ENCODE measurements at regions not wholly inside any gene's neighbourhood (a gene's known extent, or its start where the extent isn't known, plus 50 kb on each side); places are given as distances from the start of the nearest gene placed in this dataset.

- H3K27me3 ChIP-seq (ENCODE audit: low read length): peaks cover 39% of the 10 kb centered on the region
- no peaks in the 10 kb centered on the region for H3F3A ChIP-seq (ENCODE audit: low read length, unreplicated experiment)
- ChIA-PET CTCF (no interaction called here), POLR2A (ENCODE audit: unreplicated experiment) (no interaction called here)
- no peak overlapping the region for H3K9ac ChIP-seq (ENCODE audit: low read length)
- no peaks in the 10 kb centered on the region for H4K20me1 ChIP-seq (ENCODE audit: low read length)
- H2AFZ ChIP-seq (ENCODE audit: low read length): no peak overlapping the region
- no peaks in the 10 kb centered on the region for H3K79me2 ChIP-seq (ENCODE audit: low read length)
- H3K4me1 ChIP-seq (ENCODE audit: insufficient read depth, low read length): no peaks in the 10 kb centered on the region
- TF ChIP-seq EZH2 (IDR thresholded peaks at IDR 0.05; ENCODE audit: low read length, unreplicated experiment) (no peak), EZH2phosphoT487 (IDR thresholded peaks at IDR 0.05; ENCODE audit: borderline replicate concordance, low read length) (no peak)
- DNase-seq: no peak
- H3K36me3 ChIP-seq (ENCODE audit: low read depth, low read length): no peaks in the 10 kb centered on the region
- no peak overlapping the region for H3K27ac ChIP-seq (ENCODE audit: low read length)
- no peak overlapping the region for H3K4me3 ChIP-seq (ENCODE audit: low read length)
- H3K9me3 ChIP-seq (ENCODE audit: low read length): no peaks in the 10 kb centered on the region
- BruUV-seq (replicated peaks): no TSS peak
- no peak for ATAC-seq
- no peak overlapping the region for H3K4me2 ChIP-seq (ENCODE audit: low read length)
- H3K9me2 ChIP-seq (replicated peaks; ENCODE audit: low read length): no peaks in the 10 kb centered on the region
- intact Hi-C loops (cut with micrococcal nuclease): no loop called here
Observed at GRCh38 chr1:90824551-90824950, 107.4 kb upstream of the BARHL2 start.

DNA sequence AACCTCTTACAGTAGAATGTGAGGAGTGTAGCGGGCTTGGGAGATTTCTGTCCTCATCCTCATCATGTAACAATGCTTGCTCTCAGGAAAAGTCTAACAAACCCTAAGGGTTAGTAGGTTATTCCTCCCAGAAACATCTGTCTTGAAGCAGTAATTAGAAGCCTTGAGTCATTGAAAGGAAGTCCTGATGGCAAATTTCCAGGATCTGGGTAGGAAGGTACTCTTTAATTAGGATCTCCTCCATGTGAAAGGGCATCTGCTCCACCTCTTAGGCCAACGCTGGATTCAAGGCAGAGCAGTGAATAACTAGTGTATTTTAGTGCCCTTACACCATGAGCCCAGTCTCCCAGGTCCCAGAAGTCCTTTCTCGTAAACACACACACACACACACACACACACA, 106.6 kb upstream of the BARHL2 start:
- Histone ChIP-seq H3K4me3 (ENCODE audit: low read length) (no peak overlapping the region), H3F3A (ENCODE audit: low read length, unreplicated experiment) (no peaks in the 10 kb centered on the region), H3K36me3 (ENCODE audit: low read depth, low read length) (no peaks in the 10 kb centered on the region), H3K79me2 (ENCODE audit: low read length) (no peaks in the 10 kb centered on the region), H3K27me3 (ENCODE audit: low read length) (peaks cover 30% of the 10 kb centered on the region), H2AFZ (ENCODE audit: low read length) (no peak overlapping the region), H3K4me1 (ENCODE audit: insufficient read depth, low read length) (no peaks in the 10 kb centered on the region), H4K20me1 (ENCODE audit: low read length) (no peaks in the 10 kb centered on the region), H3K27ac (ENCODE audit: low read length) (no peak overlapping the region), H3K9me2 (replicated peaks; ENCODE audit: low read length) (no peaks in the 10 kb centered on the region), H3K9me3 (ENCODE audit: low read length) (no peaks in the 10 kb centered on the region), H3K9ac (ENCODE audit: low read length) (no peak overlapping the region), H3K4me2 (ENCODE audit: low read length) (no peak overlapping the region)
- intact Hi-C loops (cut with micrococcal nuclease): no loop called here
- no TSS peak for BruUV-seq (replicated peaks)
- POLR2A ChIA-PET (ENCODE audit: unreplicated experiment): no interaction called here
- TF ChIP-seq EZH2 (IDR thresholded peaks at IDR 0.05; ENCODE audit: low read length, unreplicated experiment) (no peak), EZH2phosphoT487 (IDR thresholded peaks at IDR 0.05; ENCODE audit: borderline replicate concordance, low read length) (no peak)
- TF ChIP-seq, protein P1, sequence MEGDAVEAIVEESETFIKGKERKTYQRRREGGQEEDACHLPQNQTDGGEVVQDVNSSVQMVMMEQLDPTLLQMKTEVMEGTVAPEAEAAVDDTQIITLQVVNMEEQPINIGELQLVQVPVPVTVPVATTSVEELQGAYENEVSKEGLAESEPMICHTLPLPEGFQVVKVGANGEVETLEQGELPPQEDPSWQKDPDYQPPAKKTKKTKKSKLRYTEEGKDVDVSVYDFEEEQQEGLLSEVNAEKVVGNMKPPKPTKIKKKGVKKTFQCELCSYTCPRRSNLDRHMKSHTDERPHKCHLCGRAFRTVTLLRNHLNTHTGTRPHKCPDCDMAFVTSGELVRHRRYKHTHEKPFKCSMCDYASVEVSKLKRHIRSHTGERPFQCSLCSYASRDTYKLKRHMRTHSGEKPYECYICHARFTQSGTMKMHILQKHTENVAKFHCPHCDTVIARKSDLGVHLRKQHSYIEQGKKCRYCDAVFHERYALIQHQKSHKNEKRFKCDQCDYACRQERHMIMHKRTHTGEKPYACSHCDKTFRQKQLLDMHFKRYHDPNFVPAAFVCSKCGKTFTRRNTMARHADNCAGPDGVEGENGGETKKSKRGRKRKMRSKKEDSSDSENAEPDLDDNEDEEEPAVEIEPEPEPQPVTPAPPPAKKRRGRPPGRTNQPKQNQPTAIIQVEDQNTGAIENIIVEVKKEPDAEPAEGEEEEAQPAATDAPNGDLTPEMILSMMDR (conservative IDR thresholded peaks at IDR 0.05; ENCODE audit: low read depth, low read length): no peak
- no peak for DNase-seq
- ATAC-seq: no peak
- CTCF ChIA-PET: no interaction called here

GRCh38 chr1:90821788-90822359, 104.8 kb upstream of the BARHL2 start:
- H3K4me2 ChIP-seq (ENCODE audit: low read length): no peak overlapping the region
- no peak overlapping the region for H3K27ac ChIP-seq (ENCODE audit: low read length)
- H3K27me3 ChIP-seq (ENCODE audit: low read length): peaks cover 19% of the 10 kb centered on the region
- CTCF ChIA-PET: no interaction called here
- no peak overlapping the region for H2AFZ ChIP-seq (ENCODE audit: low read length)
- H3K79me2 ChIP-seq (ENCODE audit: low read length): no peaks in the 10 kb centered on the region
- no peaks in the 10 kb centered on the region for H3F3A ChIP-seq (ENCODE audit: low read length, unreplicated experiment)
- H3K9me2 ChIP-seq (replicated peaks; ENCODE audit: low read length): no peaks in the 10 kb centered on the region
- H3K4me3 ChIP-seq (ENCODE audit: low read length): no peak overlapping the region
- H3K36me3 ChIP-seq (ENCODE audit: low read depth, low read length): no peaks in the 10 kb centered on the region
- intact Hi-C loops (cut with micrococcal nuclease): no loop called here
- DNase-seq (no peak), ATAC-seq (no peak)
- TF ChIP-seq EZH2phosphoT487 (IDR thresholded peaks at IDR 0.05; ENCODE audit: borderline replicate concordance, low read length): no peak
- TF ChIP-seq, protein P1 (conservative IDR thresholded peaks at IDR 0.05; ENCODE audit: low read depth, low read length): no peak
- no peak for TF ChIP-seq EZH2 (IDR thresholded peaks at IDR 0.05; ENCODE audit: low read length, unreplicated experiment)
- BruUV-seq (replicated peaks): no TSS peak
- POLR2A ChIA-PET (ENCODE audit: unreplicated experiment): no interaction called here
- no peaks in the 10 kb centered on the region for H3K9me3 ChIP-seq (ENCODE audit: low read length)
- H4K20me1 ChIP-seq (ENCODE audit: low read length): no peaks in the 10 kb centered on the region
- no peak overlapping the region for H3K9ac ChIP-seq (ENCODE audit: low read length)
- H3K4me1 ChIP-seq (ENCODE audit: insufficient read depth, low read length): no peaks in the 10 kb centered on the region
